Skeletal muscle satellite cell (primary cell): ENCODE measurements at regions not wholly inside any gene's neighbourhood (a gene's known extent, or its start where the extent isn't known, plus 50 kb on each side); places are given as distances from the start of the nearest gene placed in this dataset.

Source experiments
- H3K27me3 ChIP-seq: 2 replicates; pipeline ENCODE4 v1.7.0; 2013; ENCODE audit warnings: low read length; ENCODE audit not compliant: control insufficient read depth, insufficient read depth
- H3K36me3 ChIP-seq: 2 replicates; pipeline ENCODE4 v1.7.0; 2013; ENCODE audit warnings: mild to moderate bottlenecking, control low read depth, low read length; ENCODE audit not compliant: insufficient read depth
- H3K4me1 ChIP-seq: 2 replicates; pipeline ENCODE4 v1.7.0; 2013; ENCODE audit warnings: low read length; ENCODE audit not compliant: control insufficient read depth, insufficient read depth
- H3K4me2 ChIP-seq: 2 replicates; pipeline ENCODE4 v1.7.0; 2013; ENCODE audit warnings: mild to moderate bottlenecking, low read length
- H3K4me3 ChIP-seq: 2 replicates; pipeline ENCODE4 v1.7.0; 2013; ENCODE audit warnings: low read length
- H3K9ac ChIP-seq: 2 replicates; pipeline ENCODE4 v1.7.0; 2013; ENCODE audit warnings: mild to moderate bottlenecking, low read depth, low read length, moderate library complexity
- H3K9me3 ChIP-seq: replicated peaks from 2 replicates; pipeline ENCODE4 v1.7.0; 2013; ENCODE audit warnings: mild to moderate bottlenecking, control low read depth, low read length

- Histone ChIP-seq H3K4me3 (no peak overlapping the region), H3K27me3 (no peaks in the 10 kb centered on the region), H3K4me2 (no peak overlapping the region), H3K36me3 (no peaks in the 10 kb centered on the region), H3K4me1 (no peaks in the 10 kb centered on the region), H3K9me3 (no peaks in the 10 kb centered on the region), H3K9ac (no peak overlapping the region)
Observed at GRCh38 chr10:8128511-8128910, 74.0 kb downstream of the GATA3 start.

GRCh38 chr10:8129438-8129837 lies 75.0 kb downstream of the GATA3 start:
- Histone ChIP-seq H3K9ac (no peak overlapping the region), H3K27me3 (no peaks in the 10 kb centered on the region), H3K4me1 (no peaks in the 10 kb centered on the region), H3K4me2 (no peak overlapping the region), H3K9me3 (no peaks in the 10 kb centered on the region), H3K36me3 (no peaks in the 10 kb centered on the region), H3K4me3 (no peak overlapping the region)

GRCh38 chr10:8130973-8131911 lies 76.8 kb downstream of the GATA3 start:
- H3K4me2 ChIP-seq: no peak overlapping the region
- H3K4me3 ChIP-seq: no peak overlapping the region
- no peaks in the 10 kb centered on the region for H3K4me1 ChIP-seq
- no peak overlapping the region for H3K9ac ChIP-seq
- no peaks in the 10 kb centered on the region for H3K9me3 ChIP-seq
- no peaks in the 10 kb centered on the region for H3K27me3 ChIP-seq
- H3K36me3 ChIP-seq: no peaks in the 10 kb centered on the region

GRCh38 chr10:8133146-8133545 lies 78.7 kb downstream of the GATA3 start:
- Histone ChIP-seq H3K9me3 (no peaks in the 10 kb centered on the region), H3K36me3 (no peaks in the 10 kb centered on the region), H3K27me3 (no peaks in the 10 kb centered on the region), H3K9ac (no peak overlapping the region), H3K4me1 (no peaks in the 10 kb centered on the region), H3K4me3 (no peak overlapping the region), H3K4me2 (no peak overlapping the region)

- Histone ChIP-seq H3K36me3 (no peaks in the 10 kb centered on the region), H3K4me1 (no peaks in the 10 kb centered on the region), H3K4me2 (no peak overlapping the region), H3K9ac (no peak overlapping the region), H3K9me3 (no peaks in the 10 kb centered on the region), H3K4me3 (no peak overlapping the region), H3K27me3 (no peaks in the 10 kb centered on the region)
Observed at GRCh38 chr10:8136736-8137135, 82.2 kb downstream of the GATA3 start.

- H3K4me3 ChIP-seq: no peak overlapping the region
- no peaks in the 10 kb centered on the region for H3K4me1 ChIP-seq
- H3K36me3 ChIP-seq: no peaks in the 10 kb centered on the region
- no peaks in the 10 kb centered on the region for H3K27me3 ChIP-seq
- H3K9ac ChIP-seq: no peak overlapping the region
- no peak overlapping the region for H3K4me2 ChIP-seq
- no peaks in the 10 kb centered on the region for H3K9me3 ChIP-seq
Observed at GRCh38 chr10:8137272-8137681, 82.8 kb downstream of the GATA3 start.

GRCh38 chr10:8137726-8138125 lies 83.2 kb downstream of the GATA3 start:
- Histone ChIP-seq H3K9me3 (no peaks in the 10 kb centered on the region), H3K4me1 (no peaks in the 10 kb centered on the region), H3K9ac (no peak overlapping the region), H3K4me2 (no peak overlapping the region), H3K27me3 (no peaks in the 10 kb centered on the region), H3K36me3 (no peaks in the 10 kb centered on the region), H3K4me3 (no peak overlapping the region)

- Histone ChIP-seq H3K9me3 (no peaks in the 10 kb centered on the region), H3K4me2 (no peak overlapping the region), H3K4me3 (no peak overlapping the region), H3K27me3 (no peaks in the 10 kb centered on the region), H3K4me1 (no peaks in the 10 kb centered on the region), H3K36me3 (no peaks in the 10 kb centered on the region), H3K9ac (no peak overlapping the region)
Observed at GRCh38 chr10:8138471-8138870, 84.0 kb downstream of the GATA3 start.

GRCh38 chr10:8144496-8144895 lies 90.0 kb downstream of the GATA3 start:
- Histone ChIP-seq H3K4me2 (no peak overlapping the region), H3K36me3 (no peaks in the 10 kb centered on the region), H3K4me1 (no peaks in the 10 kb centered on the region), H3K4me3 (no peak overlapping the region), H3K9ac (no peak overlapping the region), H3K9me3 (no peaks in the 10 kb centered on the region), H3K27me3 (no peaks in the 10 kb centered on the region)

GRCh38 chr10:8146650-8147049 lies 92.2 kb downstream of the GATA3 start:
- no peak overlapping the region for H3K4me3 ChIP-seq
- no peaks in the 10 kb centered on the region for H3K27me3 ChIP-seq
- no peak overlapping the region for H3K9ac ChIP-seq
- no peaks in the 10 kb centered on the region for H3K4me1 ChIP-seq
- H3K9me3 ChIP-seq: no peaks in the 10 kb centered on the region
- H3K4me2 ChIP-seq: no peak overlapping the region
- no peaks in the 10 kb centered on the region for H3K36me3 ChIP-seq

GRCh38 chr10:8149991-8150390 lies 95.5 kb downstream of the GATA3 start:
- no peaks in the 10 kb centered on the region for H3K9me3 ChIP-seq
- H3K4me3 ChIP-seq: no peak overlapping the region
- H3K27me3 ChIP-seq: no peaks in the 10 kb centered on the region
- no peak overlapping the region for H3K4me2 ChIP-seq
- no peak overlapping the region for H3K9ac ChIP-seq
- no peaks in the 10 kb centered on the region for H3K36me3 ChIP-seq
- H3K4me1 ChIP-seq: no peaks in the 10 kb centered on the region

- no peak overlapping the region for H3K9ac ChIP-seq
- H3K4me1 ChIP-seq: no peaks in the 10 kb centered on the region
- H3K9me3 ChIP-seq: no peaks in the 10 kb centered on the region
- no peak overlapping the region for H3K4me2 ChIP-seq
- no peaks in the 10 kb centered on the region for H3K27me3 ChIP-seq
- H3K4me3 ChIP-seq: no peak overlapping the region
- no peaks in the 10 kb centered on the region for H3K36me3 ChIP-seq
Observed at GRCh38 chr10:8150401-8150905, 96.0 kb downstream of the GATA3 start.
